ENCODE measurements at regions not wholly inside any gene's neighbourhood (a gene's known extent, or its start where the extent isn't known, plus 50 kb on each side); places are given as distances from the start of the nearest gene placed in this dataset.

DNA sequence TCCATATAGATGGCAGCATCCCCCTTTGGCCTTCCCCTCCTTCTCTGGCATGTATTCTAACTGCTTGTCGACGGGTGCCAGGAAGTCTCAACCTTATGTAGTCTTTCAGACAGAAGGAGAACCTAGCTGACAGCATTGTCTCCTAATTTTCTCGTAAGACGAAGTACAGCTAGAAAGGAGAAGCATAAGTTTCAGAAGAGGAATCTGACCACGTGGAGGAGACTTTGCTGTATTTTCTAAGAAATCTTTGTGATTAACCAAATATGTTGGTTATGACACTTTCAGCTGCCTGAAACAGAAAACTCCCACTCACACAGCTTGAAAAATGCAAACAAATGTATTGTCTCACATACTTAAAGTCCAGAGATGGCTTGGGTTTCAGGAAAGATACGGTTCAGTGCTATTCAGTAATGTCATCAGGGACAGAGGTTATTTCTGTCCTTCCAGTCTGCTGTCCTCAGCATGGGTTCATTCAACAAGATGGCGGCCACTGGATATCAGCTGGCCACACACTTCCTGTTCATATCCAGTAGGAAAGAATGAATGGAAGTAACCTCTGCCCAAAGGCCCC lies 109.5 kb upstream of the ZNF648 start:
- Histone ChIP-seq H3K27me3 (ENCODE audit: insufficient read depth, low read length) (no peaks in the 10 kb centered on the region), H4K20me1 (ENCODE audit: insufficient read depth, low read length) (no peaks in the 10 kb centered on the region), H3K4me2 (ENCODE audit: low read length) (no peak overlapping the region), H3K27ac (ENCODE audit: low read depth, low read length, poor library complexity, severe bottlenecking) (no peak overlapping the region), H2AFZ (ENCODE audit: low read length) (no peak overlapping the region), H3K9me3 (ENCODE audit: low read length) (no peaks in the 10 kb centered on the region), H3K4me3 (ENCODE audit: low read depth, low read length, poor library complexity, severe bottlenecking) (no peak overlapping the region), H3K9ac (ENCODE audit: low read length) (no peak overlapping the region), H3K36me3 (ENCODE audit: insufficient read depth, low read length) (no peaks in the 10 kb centered on the region), H3K79me2 (ENCODE audit: insufficient read depth, low read length) (no peaks in the 10 kb centered on the region), H3K9me2 (ENCODE audit: low read depth, low read length) (no peaks in the 10 kb centered on the region), H3K4me1 (ENCODE audit: insufficient read depth, low read length, severe bottlenecking) (no peaks in the 10 kb centered on the region), H3F3A (ENCODE audit: insufficient read depth, low read length) (no peaks in the 10 kb centered on the region)
- TF ChIP-seq EZH2 (IDR thresholded peaks at IDR 0.05; ENCODE audit: borderline replicate concordance, low read length) = no peak

DNA sequence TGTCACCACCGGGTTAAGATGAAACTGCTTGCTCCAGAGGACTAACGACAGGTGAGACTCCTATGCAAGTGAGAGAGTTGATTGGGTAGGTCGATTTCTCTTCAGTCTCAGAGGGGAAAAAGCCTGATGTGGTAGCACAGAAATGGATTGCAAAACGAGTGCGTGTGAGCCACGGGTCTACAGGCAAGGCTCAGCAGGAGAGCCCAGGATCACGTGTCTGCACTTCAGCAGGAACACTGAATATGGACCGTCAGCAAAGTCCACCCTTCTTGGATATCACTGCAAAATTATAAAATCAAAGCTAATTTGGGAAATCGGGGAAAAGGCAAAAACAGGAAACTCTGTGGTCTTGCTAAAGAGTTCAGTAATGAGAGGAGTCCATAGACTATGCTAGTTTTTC lies 107.7 kb upstream of the ZNF648 start:
- Histone ChIP-seq H4K20me1 (ENCODE audit: insufficient read depth, low read length) (no peaks in the 10 kb centered on the region), H3K79me2 (ENCODE audit: insufficient read depth, low read length) (no peaks in the 10 kb centered on the region), H3K27ac (ENCODE audit: low read depth, low read length, poor library complexity, severe bottlenecking) (no peak overlapping the region), H3K36me3 (ENCODE audit: insufficient read depth, low read length) (no peaks in the 10 kb centered on the region), H3K4me2 (ENCODE audit: low read length) (no peak overlapping the region), H3K9me2 (ENCODE audit: low read depth, low read length) (no peaks in the 10 kb centered on the region), H3K9me3 (ENCODE audit: low read length) (no peaks in the 10 kb centered on the region), H3K9ac (ENCODE audit: low read length) (no peak overlapping the region), H3F3A (ENCODE audit: insufficient read depth, low read length) (no peaks in the 10 kb centered on the region), H3K4me3 (ENCODE audit: low read depth, low read length, poor library complexity, severe bottlenecking) (no peak overlapping the region), H2AFZ (ENCODE audit: low read length) (no peak overlapping the region), H3K27me3 (ENCODE audit: insufficient read depth, low read length) (no peaks in the 10 kb centered on the region), H3K4me1 (ENCODE audit: insufficient read depth, low read length, severe bottlenecking) (no peaks in the 10 kb centered on the region)
- TF ChIP-seq EZH2 (IDR thresholded peaks at IDR 0.05; ENCODE audit: borderline replicate concordance, low read length) = no peak
- TF ChIP-seq, protein P1, sequence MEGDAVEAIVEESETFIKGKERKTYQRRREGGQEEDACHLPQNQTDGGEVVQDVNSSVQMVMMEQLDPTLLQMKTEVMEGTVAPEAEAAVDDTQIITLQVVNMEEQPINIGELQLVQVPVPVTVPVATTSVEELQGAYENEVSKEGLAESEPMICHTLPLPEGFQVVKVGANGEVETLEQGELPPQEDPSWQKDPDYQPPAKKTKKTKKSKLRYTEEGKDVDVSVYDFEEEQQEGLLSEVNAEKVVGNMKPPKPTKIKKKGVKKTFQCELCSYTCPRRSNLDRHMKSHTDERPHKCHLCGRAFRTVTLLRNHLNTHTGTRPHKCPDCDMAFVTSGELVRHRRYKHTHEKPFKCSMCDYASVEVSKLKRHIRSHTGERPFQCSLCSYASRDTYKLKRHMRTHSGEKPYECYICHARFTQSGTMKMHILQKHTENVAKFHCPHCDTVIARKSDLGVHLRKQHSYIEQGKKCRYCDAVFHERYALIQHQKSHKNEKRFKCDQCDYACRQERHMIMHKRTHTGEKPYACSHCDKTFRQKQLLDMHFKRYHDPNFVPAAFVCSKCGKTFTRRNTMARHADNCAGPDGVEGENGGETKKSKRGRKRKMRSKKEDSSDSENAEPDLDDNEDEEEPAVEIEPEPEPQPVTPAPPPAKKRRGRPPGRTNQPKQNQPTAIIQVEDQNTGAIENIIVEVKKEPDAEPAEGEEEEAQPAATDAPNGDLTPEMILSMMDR (IDR thresholded peaks at IDR 0.05; ENCODE audit: low read length) = no peak

DNA sequence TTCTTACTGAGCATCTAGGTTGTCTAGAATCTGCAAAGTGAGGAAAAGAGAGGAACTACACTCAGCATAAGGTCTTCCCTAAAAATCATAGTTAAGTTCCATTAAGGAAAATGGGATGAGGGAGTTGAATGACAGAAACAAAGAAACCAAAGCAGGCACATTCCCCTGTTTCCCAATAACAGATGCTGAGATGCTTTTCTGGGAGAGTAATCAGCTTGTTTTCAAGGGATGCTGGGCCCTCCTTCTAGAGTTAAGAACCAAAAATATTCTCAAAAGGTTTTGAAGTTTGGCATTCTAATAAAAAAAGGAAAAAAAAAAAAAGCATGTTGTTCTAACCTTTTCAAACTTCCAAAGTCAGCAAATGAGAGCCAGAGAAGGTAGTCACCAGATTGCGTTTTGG lies 105.2 kb upstream of the ZNF648 start:
- H3K4me2 ChIP-seq (ENCODE audit: low read length) = no peak overlapping the region
- no peak overlapping the region for H3K4me3 ChIP-seq (ENCODE audit: low read depth, low read length, poor library complexity, severe bottlenecking)

More for the DNA sequence above, 105.2 kb upstream of the ZNF648 start:
- H3K27ac ChIP-seq (ENCODE audit: low read depth, low read length, poor library complexity, severe bottlenecking) = no peak overlapping the region
- no peak overlapping the region for H3K9ac ChIP-seq (ENCODE audit: low read length)
- no peaks in the 10 kb centered on the region for H3K36me3 ChIP-seq (ENCODE audit: insufficient read depth, low read length)
- H3F3A ChIP-seq (ENCODE audit: insufficient read depth, low read length) = no peaks in the 10 kb centered on the region
- no peaks in the 10 kb centered on the region for H3K9me2 ChIP-seq (ENCODE audit: low read depth, low read length)
- no peaks in the 10 kb centered on the region for H3K9me3 ChIP-seq (ENCODE audit: low read length)
- no peaks in the 10 kb centered on the region for H4K20me1 ChIP-seq (ENCODE audit: insufficient read depth, low read length)
- H3K27me3 ChIP-seq (ENCODE audit: insufficient read depth, low read length) = no peaks in the 10 kb centered on the region
- H3K79me2 ChIP-seq (ENCODE audit: insufficient read depth, low read length) = no peaks in the 10 kb centered on the region
- H3K4me1 ChIP-seq (ENCODE audit: insufficient read depth, low read length, severe bottlenecking) = no peaks in the 10 kb centered on the region
- no peak overlapping the region for H2AFZ ChIP-seq (ENCODE audit: low read length)
- TF ChIP-seq, protein P1 (IDR thresholded peaks at IDR 0.05; ENCODE audit: low read length) = no peak
- TF ChIP-seq EZH2 (IDR thresholded peaks at IDR 0.05; ENCODE audit: borderline replicate concordance, low read length) = no peak

Measured in OCI-LY1 (cell line).